Renal pelvis (tissue), 1 donor: ENCODE measurements at regions not wholly inside any gene's neighbourhood (a gene's known extent, or its start where the extent isn't known, plus 50 kb on each side); places are given as distances from the start of the nearest gene placed in this dataset.

ENCODE experiments used
- DNase-seq: peaks from one replicate; pipeline ENCODE4 v3.0.0-alpha.2; 2013

GRCh38 chr7:21092766-21093702 lies 306.3 kb upstream of the SP8 start:
- DNase-seq: no peak

DNA sequence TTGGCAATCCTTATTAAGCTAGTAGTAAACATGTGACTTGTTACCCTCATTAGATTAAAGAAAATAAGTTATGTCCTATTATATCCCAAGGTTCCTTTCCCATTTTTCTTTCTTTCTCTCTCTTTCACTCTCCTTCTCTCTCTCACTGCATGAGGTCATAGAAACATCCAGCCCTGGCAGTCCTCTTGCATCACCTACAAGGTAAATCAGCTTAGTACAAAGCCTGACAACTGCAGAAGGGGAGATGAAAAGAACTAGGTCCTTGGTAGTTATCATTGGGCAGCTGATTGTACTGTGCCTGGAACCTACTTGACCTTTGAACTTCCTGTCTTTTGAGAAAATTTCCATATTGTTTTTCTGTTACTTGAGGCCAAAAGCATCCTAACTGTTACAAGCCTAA lies 307.9 kb upstream of the SP8 start:
- DNase-seq: no peak

GRCh38 chr7:21099432-21099831 lies 312.7 kb upstream of the SP8 start:
- no peak for DNase-seq

DNA sequence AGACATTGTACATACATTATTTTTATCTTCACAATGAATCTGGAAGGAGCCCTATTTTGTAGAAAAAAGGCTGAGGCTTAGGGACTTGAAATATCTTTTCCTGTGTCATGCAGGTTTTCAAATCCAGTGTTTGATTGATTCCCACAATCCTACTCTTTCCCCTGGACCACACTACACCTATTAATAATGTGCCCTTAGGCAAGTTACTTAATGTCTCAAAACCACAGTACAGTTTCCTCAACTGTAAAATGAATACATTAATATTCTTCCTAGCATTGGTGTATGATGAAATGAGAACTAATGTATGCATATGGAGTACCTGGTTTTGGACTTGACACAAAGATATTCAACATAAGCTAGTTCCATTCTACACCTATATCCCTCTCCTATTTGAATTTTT lies 313.3 kb upstream of the SP8 start:
- no peak for DNase-seq

GRCh38 chr7:21101541-21101940 lies 314.9 kb upstream of the SP8 start:
- no peak for DNase-seq

GRCh38 chr7:21103426-21104123 lies 316.9 kb upstream of the SP8 start:
- no peak for DNase-seq

DNA sequence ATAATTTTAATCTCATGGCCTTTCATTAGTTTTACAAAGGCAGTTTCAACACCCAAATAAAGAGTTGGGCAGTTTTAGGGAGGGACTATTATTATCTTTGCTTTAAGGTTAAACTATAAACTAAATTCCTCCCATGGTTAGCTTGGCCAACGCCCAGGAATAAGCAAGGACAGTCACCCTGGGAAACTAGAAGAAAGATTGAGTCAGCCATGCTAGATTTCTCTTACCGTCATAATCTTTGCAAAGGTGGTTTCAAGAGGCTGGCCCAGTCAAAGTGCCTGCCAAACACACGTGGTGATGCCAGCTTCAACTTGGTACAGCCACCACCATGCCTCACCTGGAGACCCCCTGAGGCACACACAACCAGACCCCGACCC lies 317.4 kb upstream of the SP8 start:
- no peak for DNase-seq

DNA sequence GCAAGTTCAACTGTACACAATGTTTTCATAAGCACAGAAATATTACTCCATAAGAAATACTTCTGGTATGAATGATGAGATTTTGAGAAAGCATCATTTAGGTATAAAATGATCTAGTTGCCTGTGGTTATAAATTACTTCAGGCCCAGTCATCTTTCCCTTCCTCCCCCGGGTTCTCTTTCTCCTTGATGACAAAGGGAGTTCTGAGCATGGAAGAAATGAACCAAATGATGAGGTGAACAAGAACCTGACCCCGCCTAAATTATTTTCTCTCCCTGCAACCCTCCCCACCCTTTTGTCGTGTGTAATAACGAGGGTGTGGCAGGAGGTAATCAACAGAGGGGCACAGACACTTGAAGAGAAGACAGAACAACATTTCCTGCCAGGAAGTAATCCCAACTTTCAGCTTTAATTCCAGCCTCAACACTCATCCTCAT lies 319.6 kb upstream of the SP8 start:
- no peak for DNase-seq

- no peak for DNase-seq
Observed at GRCh38 chr7:21107101-21107500, 320.4 kb upstream of the SP8 start.

DNA sequence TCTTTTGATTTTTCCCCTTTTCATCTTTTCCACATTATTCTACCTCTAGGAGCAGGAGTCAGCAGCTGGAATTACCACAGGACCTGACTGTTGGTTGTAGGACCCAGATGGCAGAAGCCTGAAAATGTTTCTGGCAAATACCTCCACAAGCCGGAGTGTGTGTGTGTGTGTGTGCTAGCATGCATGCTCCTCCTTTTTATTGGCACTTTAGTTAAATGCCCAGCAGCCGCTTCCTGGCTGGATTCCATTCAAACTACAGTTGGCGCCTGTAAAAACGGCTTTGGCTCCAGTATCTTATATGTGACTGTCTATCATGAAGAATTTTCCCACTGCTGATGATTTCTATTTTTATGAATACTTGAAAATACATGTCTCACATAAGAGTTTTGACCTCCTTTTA lies 319.7 kb upstream of the SP4 start:
- no peak for DNase-seq

DNA sequence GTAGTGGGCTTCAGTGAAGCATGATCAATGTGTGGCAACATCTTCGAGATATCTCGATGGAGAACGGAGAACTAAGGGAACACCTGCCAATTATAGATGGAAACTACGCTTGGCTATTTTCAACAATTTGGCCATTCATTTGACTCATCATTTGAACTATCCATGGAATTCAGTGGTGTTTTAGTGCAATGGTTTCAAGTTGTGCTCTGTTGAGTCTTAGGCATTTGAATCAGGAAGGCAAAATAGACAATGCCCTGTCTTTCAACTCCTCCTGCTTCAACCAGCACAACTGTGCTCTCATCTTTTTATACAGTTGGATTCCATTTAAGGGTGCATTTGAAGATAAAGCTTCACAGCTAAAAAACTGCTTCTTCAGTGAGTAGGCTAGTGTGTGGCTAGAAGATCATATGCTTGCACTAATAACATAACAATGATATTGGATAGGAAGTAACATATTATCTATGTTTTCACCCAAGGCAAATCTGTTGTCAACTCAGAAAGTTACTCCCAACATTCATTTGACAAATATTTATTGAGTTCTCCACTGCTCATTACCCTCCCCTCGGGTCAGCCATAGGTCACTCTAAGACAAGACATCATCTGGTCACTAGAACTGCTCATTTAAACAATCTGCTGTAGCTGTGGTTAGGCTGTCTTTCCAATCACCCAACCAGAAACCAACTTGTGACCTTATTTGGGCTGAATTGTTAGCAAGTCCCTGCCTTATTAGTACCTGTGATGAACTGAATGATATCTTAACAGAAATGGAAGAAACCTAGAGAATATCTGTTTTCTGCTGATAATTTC lies 314.1 kb upstream of the SP4 start:
- DNase-seq: no peak

DNA sequence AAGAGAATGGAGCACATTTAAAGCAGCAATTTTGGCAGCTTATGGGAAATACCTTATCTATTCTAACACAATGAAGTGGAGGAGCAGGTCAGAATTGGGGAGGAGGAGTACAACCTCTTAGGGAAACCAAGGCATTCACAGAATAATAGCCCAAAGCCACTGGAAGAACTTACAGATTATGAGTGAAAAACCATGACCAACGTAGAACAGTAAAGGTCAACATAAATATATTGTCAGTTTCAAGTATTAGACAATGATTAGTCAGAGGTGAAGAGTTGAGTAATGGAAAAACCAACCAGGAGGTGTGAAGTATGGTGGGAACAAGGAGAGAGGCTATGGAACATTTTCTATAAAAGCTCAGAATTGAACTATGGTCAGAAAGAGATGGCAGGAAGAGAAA lies 304.3 kb upstream of the SP4 start:
- DNase-seq: no peak

DNA sequence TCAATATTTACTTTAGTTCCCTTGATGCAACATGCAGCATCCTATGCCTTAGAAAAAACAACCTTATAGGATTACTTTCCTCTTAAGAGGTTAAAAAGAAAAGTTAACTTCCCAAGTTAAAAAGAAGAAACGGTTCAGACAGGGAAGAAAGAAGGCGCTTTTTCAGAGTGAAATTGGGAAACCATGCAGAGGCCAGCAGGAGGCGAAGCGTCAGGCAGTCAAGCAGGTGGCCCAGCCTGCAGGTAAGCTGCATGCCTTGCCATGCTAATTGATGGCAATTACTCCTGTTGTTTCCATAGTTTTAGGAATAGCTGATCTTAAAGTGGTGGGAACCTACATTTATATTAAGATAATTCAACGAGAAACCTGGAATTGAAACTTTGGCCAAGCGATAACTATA lies 302.6 kb upstream of the SP4 start:
- no peak for DNase-seq

DNA sequence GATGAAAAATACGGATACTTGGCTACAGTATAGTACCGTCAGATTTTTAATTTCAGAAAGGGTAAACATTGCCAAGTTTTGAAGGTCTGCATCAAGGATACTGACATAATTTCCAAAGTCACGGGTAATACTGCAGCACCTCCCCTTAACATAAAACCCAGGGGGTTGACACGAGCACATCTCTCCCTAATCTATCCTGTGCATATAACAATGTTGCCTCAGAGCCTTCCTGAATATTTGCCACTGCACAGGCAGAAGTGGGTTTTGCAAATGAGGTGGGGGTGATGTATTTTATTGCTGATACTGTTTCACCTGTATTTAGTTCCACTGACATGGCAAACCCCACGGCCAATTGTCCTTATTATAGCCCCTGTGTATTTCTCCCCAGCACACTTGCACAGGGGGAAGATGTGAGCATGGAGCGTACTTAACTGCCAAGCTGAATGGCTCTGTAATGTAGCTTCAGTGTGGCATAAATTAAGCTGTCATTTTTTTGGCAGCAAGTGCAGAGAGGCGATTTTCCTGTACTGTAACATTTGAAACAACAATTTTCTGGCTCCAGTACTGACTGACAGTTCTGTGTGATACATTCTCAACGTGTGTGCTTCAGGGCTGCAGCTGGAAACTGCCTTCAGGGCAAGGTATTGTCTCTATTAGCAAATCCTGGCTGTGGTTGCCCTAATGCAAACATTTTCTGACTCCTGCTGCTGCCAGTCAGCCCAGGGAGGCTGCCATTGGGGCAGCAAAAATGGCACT lies 299.6 kb upstream of the SP4 start:
- DNase-seq: peak; percentile 33

DNA sequence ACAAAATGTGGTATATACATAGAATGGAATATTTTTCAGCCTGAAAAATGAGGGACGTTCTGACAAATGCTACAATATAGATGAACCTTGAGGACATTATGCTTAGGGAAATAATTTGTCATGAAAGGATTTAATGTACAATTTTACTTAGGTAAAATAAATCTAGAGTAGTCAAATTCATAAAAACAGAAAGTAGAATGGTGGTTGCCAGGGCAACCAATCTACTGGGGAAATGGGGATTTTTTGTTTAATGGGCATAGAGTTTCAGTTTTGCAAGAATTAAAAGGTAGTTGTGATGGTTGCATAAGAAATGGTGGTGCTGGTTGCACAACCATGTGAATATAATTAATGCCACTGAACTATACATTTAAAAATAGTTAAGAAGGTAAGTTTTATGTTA lies 296.0 kb upstream of the SP4 start:
- no peak for DNase-seq

- no peak for DNase-seq
Observed at GRCh38 chr7:21134631-21135030, 293.3 kb upstream of the SP4 start.

- DNase-seq: no peak
Observed at GRCh38 chr7:21135437-21135836, 292.4 kb upstream of the SP4 start.

- DNase-seq: no peak
Observed at GRCh38 chr7:21137640-21138039, 290.2 kb upstream of the SP4 start.

- DNase-seq: no peak
Observed at GRCh38 chr7:21140622-21141021, 287.3 kb upstream of the SP4 start.

- DNase-seq: no peak
Observed at GRCh38 chr7:21141476-21141875, 286.4 kb upstream of the SP4 start.

DNA sequence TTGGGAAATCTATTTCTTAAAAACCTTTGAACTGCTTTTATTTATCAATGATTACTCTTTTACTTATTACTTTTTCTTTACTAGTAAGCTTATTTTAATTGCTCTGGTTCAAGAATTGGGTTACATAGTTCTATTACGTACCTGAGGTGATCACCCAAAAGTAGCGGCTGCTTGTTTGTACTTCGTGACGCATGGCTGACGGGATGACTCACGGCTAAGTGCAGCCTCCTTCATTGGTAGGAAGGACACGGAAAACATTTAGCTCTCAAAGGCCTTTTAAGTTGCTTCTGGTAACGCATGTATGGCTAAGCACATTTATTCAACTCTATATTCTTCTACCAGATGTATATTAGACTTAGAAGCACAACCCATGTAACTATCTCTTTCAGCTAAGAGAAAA lies 285.8 kb upstream of the SP4 start:
- peak; percentile 1 for DNase-seq
